Prostate gland (tissue), 2 donors: ENCODE measurements at regions not wholly inside any gene's neighbourhood (a gene's known extent, or its start where the extent isn't known, plus 50 kb on each side); places are given as distances from the start of the nearest gene placed in this dataset.

Experiments
- DNase-seq: peaks from one replicate; pipeline ENCODE4 v3.0.0-alpha.2; 2019; ENCODE audit warnings: low spot score
- H3K27ac ChIP-seq, 2 donors: fragments of 200-600 bp; sonication (generic); 2 replicates each; pipeline ENCODE4 v1.5.1; 2017 to 2019
- H3K27me3 ChIP-seq: fragments of 200-600 bp; sonication (generic); replicated peaks from 2 replicates; pipeline ENCODE4 v1.5.1; 2019; ENCODE audit not compliant: insufficient read depth
- H3K36me3 ChIP-seq, 2 donors: fragments of 200-600 bp; sonication (generic); 1 replicate in 1 of 2; 2 replicates in 1 of 2; pipeline versions ENCODE4 v1.5.1 to v1.8.1; 2017 to 2019
- H3K4me1 ChIP-seq: fragments of 200-600 bp; sonication (generic); replicated peaks from 2 replicates; pipeline ENCODE4 v1.5.1; 2019
- H3K4me3 ChIP-seq, 2 donors: fragments of 200-600 bp; sonication (generic); 2 replicates each; pipeline ENCODE4 v1.5.1; 2017 to 2019
- H3K9me3 ChIP-seq: fragments of 200-600 bp; sonication (generic); 2 replicates; pipeline ENCODE4 v1.5.1; 2017
- POLR2A ChIP-seq: fragments of 450-650 bp; IDR thresholded peaks from one replicate; pipeline ENCODE4 v1.6.1; 2016; ENCODE audit warnings: antibody characterized with exemption, mild to moderate bottlenecking
- POLR2AphosphoS5 ChIP-seq: sonication (generic); formaldehyde crosslinking; IDR thresholded peaks from one replicate; pipeline ENCODE4 v1.6.1; 2017; ENCODE audit warnings: antibody characterized with exemption
- WGBS: methylation state at CpG from one replicate; pipeline ENCODE4 v1.1.5; 2018; 5-methylcytosine and 5-hydroxymethylcytosine counted together
- intact Hi-C: fragments of 100-400 bp; cut with DNase I; formaldehyde crosslinking; loops from one replicate; pipeline ENCODE4 v1.14.2; 2022
- TF ChIP-seq, protein P1 (sequence below), 4 experiments: fragments of 200-600 bp in 2 of 4; fragments of 450-650 bp in 2 of 4; sonication (generic) in 2 of 4; IDR thresholded peaks; 1 replicate in 3 of 4; 2 replicates in 1 of 4; pipeline ENCODE4 v1.5.1; 2016 to 2019; ENCODE audit warnings: antibody characterized with exemption in 4 of 4, mild to moderate bottlenecking in 2 of 4, moderate library complexity in 2 of 4

DNA sequence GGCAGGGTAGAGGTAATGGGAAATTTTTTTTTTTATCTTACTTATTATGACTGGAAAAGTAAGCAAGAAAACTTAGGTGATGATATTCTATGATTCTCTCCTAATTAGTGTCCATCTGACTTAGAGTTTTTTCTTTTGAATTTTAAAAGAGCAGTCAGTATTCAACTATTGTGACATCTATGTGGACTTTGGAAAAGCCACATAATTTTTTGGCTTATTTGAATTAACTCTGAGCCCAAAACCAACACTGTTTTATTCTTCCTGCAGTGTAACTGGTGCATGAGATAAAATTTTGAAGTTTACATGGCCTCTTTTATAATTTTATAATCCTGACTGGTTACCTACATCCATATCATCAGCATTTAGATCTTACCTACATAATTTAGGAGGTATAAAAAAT, 619.7 kb downstream of the EPM2A start:
- peaks cover 4% of the 10 kb centered on the region for H3K4me1 ChIP-seq
- no peaks in the 10 kb centered on the region for H3K36me3 ChIP-seq
- H3K4me3 ChIP-seq: no peak overlapping the region
- no peaks in the 10 kb centered on the region for H3K9me3 ChIP-seq
- H3K27ac ChIP-seq: no peak overlapping the region
- H3K27me3 ChIP-seq: no peaks in the 10 kb centered on the region
- intact Hi-C loops: no loop called here
- no peak for DNase-seq
- TF ChIP-seq POLR2AphosphoS5 (no peak), POLR2A (no peak)

DNA sequence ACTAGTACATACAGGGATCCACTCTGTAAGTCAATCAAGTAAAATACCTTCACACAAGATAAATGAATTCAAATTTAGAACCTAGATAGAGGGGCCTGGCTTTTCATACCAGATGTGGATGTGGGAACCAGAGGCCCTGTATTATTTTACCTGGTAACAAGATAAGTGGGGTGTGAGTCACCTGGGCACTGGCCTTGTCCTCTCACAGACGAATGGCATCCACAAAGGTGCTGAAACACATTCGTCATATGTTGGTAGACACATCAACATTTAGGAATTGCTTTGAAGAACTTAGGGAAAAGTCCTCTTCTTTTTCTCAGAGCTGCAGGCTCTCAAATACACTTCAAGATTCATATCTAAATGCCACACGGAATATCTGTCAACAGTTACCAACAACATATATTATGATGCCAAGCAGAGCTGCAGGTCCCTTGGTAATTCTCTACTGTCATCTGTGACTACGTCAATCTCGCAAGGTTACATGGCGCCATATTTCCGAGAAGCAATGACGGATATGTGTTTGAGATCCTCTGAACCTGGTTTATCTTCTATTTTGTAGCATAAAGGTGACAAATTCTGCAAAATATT, 618.6 kb downstream of the EPM2A start:
- WGBS: 94% methylated on average over 8 of the region's 8 CpGs
- Histone ChIP-seq H3K36me3 (no peaks in the 10 kb centered on the region), H3K4me3 (no peak overlapping the region)

DNA sequence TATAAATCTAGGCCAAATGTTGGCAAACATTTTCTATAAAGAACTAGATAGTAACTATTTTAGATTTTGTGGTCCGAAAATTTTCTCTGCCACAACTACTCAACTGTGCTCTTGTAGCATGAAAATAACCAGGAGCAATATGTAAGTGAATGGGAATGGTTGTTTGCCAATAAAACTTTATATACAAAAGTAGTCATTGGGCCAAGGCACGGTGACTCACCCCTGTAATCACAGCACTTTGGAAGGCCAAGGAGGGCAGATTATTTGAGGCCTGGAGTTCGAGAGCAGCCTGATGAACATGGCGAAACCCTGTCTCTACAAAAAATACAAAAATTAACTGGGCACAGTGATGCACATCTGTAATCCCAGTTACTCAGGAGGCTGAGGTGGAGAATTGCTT, 617.1 kb downstream of the EPM2A start:
- intact Hi-C loops: no loop called here
- TF ChIP-seq POLR2A: no peak
- TF ChIP-seq POLR2AphosphoS5: no peak
- Histone ChIP-seq H3K27me3 (no peaks in the 10 kb centered on the region), H3K36me3 (no peaks in the 10 kb centered on the region), H3K27ac (no peak overlapping the region), H3K4me1 (no peaks in the 10 kb centered on the region), H3K4me3 (no peak overlapping the region), H3K9me3 (no peaks in the 10 kb centered on the region)
- no peak for DNase-seq
- 83% methylated on average over 4 of the region's 4 CpGs for WGBS

More for the DNA sequence above, 618.6 kb downstream of the EPM2A start:
- TF ChIP-seq POLR2AphosphoS5: no peak
- TF ChIP-seq, protein P1, sequence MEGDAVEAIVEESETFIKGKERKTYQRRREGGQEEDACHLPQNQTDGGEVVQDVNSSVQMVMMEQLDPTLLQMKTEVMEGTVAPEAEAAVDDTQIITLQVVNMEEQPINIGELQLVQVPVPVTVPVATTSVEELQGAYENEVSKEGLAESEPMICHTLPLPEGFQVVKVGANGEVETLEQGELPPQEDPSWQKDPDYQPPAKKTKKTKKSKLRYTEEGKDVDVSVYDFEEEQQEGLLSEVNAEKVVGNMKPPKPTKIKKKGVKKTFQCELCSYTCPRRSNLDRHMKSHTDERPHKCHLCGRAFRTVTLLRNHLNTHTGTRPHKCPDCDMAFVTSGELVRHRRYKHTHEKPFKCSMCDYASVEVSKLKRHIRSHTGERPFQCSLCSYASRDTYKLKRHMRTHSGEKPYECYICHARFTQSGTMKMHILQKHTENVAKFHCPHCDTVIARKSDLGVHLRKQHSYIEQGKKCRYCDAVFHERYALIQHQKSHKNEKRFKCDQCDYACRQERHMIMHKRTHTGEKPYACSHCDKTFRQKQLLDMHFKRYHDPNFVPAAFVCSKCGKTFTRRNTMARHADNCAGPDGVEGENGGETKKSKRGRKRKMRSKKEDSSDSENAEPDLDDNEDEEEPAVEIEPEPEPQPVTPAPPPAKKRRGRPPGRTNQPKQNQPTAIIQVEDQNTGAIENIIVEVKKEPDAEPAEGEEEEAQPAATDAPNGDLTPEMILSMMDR (IDR thresholded peaks at IDR 0.05): no peak
- TF ChIP-seq POLR2A: no peak
- Histone ChIP-seq H3K9me3 (no peaks in the 10 kb centered on the region), H3K27me3 (no peaks in the 10 kb centered on the region), H3K4me1 (no peaks in the 10 kb centered on the region), H3K27ac (no peak overlapping the region)
- intact Hi-C loops: no loop called here
- no peak for DNase-seq

DNA sequence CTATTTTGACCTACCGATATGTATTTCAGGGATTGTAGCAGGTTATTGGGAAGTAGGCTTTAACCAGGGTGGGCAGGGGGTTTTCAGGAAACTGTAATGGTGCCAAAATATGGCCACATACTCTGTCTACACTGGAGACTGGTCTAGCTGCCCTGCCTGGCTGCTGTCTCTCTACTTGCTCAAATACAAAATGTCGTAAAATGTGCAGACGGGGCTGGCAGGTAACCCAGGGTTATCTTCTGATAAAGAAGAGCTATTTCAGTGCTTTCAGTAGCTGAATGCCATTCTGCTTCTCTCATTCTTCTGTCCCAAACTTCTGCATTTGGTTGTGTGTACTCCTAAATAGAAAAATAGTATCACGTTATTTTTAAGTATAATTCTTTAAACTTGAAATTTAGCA, 616.2 kb downstream of the EPM2A start:
- Histone ChIP-seq H3K27me3 (no peaks in the 10 kb centered on the region), H3K4me1 (no peaks in the 10 kb centered on the region), H3K36me3 (no peaks in the 10 kb centered on the region), H3K9me3 (no peaks in the 10 kb centered on the region), H3K27ac (peak overlapping the region in 1 of 2 donors; percentile 8), H3K4me3 (no peak overlapping the region)
- TF ChIP-seq, protein P1 (IDR thresholded peaks at IDR 0.05): no peak
- no peak for TF ChIP-seq POLR2A
- no peak for TF ChIP-seq POLR2AphosphoS5
- WGBS: 61% methylated on average over 4 of the region's 4 CpGs
- intact Hi-C loops: no loop called here
- DNase-seq: no peak

DNA sequence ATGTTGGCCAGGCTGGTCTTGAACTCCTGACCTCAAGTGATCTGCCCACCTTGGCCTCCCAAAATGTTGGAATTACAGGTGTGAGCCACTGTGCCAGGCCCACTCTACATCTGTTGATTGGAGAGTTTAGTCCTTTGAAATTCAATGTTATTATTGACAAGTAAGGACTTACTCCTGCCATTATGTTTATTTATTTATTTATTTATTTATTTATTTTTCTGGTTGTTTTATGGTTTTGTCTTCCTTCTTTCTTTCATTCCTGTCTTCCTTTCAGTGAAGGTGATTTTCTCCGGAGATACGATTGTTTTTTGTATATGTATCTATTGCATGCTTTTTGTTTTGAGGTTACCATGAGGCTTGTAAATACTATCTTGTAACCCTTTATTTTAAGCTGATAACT, 602.6 kb downstream of the EPM2A start:
- 96% methylated on average over 2 of the region's 2 CpGs for WGBS

DNA sequence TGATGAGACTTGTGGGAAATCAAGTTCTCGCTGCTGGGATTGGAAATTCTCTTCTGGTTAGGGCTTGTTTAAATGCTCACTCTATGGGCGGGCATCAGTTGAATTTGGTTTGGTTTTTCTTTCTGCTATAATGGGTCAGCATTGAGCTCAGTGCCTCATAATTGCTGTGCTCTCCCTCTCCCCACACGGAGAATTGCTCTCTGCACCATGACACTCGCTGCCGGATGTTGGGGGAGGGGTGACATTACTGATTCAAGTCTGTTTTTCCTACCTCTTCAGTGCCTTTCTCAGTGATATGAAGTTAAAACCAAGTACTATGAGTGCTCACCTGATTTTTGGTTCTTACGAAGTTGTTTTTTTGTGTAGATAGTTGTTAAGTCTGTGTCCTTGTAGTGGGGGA, 599.6 kb downstream of the EPM2A start:
- TF ChIP-seq POLR2A: no peak
- TF ChIP-seq, protein P1 (IDR thresholded peaks at IDR 0.05): no peak
- no peak for TF ChIP-seq POLR2AphosphoS5
- no peak overlapping the region for H3K27ac ChIP-seq
- intact Hi-C loops: no loop called here
- H3K4me3 ChIP-seq: no peak overlapping the region
- no peaks in the 10 kb centered on the region for H3K9me3 ChIP-seq
- no peak for DNase-seq
- H3K36me3 ChIP-seq: no peaks in the 10 kb centered on the region
- H3K27me3 ChIP-seq: no peaks in the 10 kb centered on the region
- WGBS: 86% methylated on average over 6 of the region's 6 CpGs
- H3K4me1 ChIP-seq: no peaks in the 10 kb centered on the region

More for the DNA sequence above, 602.6 kb downstream of the EPM2A start:
- TF ChIP-seq POLR2A (no peak), POLR2AphosphoS5 (no peak)
- TF ChIP-seq, protein P1 (IDR thresholded peaks at IDR 0.05): no peak
- no peak for DNase-seq
- Histone ChIP-seq H3K27ac (no peak overlapping the region), H3K36me3 (no peaks in the 10 kb centered on the region), H3K4me1 (no peaks in the 10 kb centered on the region), H3K9me3 (no peaks in the 10 kb centered on the region), H3K4me3 (no peak overlapping the region), H3K27me3 (no peaks in the 10 kb centered on the region)
- intact Hi-C loops: no loop called here
